ENCODE measurements at regions not wholly inside any gene's neighbourhood (a gene's known extent, or its start where the extent isn't known, plus 50 kb on each side); places are given as distances from the start of the nearest gene placed in this dataset.

GRCh38 chr3:124443446-124443845 is 286.8 kb upstream of the UMPS start:
- TF ChIP-seq CTCF (conservative IDR thresholded peaks at IDR 0.05) (no peak), EZH2 (IDR thresholded peaks at IDR 0.05; ENCODE audit: low read depth) (no peak)
